ENCODE measurements at regions not wholly inside any gene's neighbourhood (a gene's known extent, or its start where the extent isn't known, plus 50 kb on each side); places are given as distances from the start of the nearest gene placed in this dataset.

DNA sequence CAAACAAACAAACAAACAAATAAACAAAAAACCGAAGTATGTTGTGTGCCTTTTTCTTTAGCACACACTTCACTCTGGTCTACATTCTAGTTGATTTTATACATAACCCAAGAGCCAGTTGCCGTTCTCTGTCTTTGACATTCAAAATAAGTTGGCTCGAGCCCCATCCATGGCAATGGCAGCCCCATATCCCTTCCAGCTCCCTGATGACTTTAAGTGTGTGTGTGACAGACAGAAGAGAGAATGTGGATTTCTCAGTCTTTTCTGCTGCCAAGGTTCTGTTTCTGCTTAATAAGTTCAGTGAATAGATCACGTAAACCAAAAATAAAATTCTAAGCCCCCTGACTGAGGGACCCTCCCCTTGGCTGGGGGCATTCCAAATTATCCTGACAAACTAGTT, 100.6 kb upstream of the TENM4 start (continued):
- TF ChIP-seq, protein P1, sequence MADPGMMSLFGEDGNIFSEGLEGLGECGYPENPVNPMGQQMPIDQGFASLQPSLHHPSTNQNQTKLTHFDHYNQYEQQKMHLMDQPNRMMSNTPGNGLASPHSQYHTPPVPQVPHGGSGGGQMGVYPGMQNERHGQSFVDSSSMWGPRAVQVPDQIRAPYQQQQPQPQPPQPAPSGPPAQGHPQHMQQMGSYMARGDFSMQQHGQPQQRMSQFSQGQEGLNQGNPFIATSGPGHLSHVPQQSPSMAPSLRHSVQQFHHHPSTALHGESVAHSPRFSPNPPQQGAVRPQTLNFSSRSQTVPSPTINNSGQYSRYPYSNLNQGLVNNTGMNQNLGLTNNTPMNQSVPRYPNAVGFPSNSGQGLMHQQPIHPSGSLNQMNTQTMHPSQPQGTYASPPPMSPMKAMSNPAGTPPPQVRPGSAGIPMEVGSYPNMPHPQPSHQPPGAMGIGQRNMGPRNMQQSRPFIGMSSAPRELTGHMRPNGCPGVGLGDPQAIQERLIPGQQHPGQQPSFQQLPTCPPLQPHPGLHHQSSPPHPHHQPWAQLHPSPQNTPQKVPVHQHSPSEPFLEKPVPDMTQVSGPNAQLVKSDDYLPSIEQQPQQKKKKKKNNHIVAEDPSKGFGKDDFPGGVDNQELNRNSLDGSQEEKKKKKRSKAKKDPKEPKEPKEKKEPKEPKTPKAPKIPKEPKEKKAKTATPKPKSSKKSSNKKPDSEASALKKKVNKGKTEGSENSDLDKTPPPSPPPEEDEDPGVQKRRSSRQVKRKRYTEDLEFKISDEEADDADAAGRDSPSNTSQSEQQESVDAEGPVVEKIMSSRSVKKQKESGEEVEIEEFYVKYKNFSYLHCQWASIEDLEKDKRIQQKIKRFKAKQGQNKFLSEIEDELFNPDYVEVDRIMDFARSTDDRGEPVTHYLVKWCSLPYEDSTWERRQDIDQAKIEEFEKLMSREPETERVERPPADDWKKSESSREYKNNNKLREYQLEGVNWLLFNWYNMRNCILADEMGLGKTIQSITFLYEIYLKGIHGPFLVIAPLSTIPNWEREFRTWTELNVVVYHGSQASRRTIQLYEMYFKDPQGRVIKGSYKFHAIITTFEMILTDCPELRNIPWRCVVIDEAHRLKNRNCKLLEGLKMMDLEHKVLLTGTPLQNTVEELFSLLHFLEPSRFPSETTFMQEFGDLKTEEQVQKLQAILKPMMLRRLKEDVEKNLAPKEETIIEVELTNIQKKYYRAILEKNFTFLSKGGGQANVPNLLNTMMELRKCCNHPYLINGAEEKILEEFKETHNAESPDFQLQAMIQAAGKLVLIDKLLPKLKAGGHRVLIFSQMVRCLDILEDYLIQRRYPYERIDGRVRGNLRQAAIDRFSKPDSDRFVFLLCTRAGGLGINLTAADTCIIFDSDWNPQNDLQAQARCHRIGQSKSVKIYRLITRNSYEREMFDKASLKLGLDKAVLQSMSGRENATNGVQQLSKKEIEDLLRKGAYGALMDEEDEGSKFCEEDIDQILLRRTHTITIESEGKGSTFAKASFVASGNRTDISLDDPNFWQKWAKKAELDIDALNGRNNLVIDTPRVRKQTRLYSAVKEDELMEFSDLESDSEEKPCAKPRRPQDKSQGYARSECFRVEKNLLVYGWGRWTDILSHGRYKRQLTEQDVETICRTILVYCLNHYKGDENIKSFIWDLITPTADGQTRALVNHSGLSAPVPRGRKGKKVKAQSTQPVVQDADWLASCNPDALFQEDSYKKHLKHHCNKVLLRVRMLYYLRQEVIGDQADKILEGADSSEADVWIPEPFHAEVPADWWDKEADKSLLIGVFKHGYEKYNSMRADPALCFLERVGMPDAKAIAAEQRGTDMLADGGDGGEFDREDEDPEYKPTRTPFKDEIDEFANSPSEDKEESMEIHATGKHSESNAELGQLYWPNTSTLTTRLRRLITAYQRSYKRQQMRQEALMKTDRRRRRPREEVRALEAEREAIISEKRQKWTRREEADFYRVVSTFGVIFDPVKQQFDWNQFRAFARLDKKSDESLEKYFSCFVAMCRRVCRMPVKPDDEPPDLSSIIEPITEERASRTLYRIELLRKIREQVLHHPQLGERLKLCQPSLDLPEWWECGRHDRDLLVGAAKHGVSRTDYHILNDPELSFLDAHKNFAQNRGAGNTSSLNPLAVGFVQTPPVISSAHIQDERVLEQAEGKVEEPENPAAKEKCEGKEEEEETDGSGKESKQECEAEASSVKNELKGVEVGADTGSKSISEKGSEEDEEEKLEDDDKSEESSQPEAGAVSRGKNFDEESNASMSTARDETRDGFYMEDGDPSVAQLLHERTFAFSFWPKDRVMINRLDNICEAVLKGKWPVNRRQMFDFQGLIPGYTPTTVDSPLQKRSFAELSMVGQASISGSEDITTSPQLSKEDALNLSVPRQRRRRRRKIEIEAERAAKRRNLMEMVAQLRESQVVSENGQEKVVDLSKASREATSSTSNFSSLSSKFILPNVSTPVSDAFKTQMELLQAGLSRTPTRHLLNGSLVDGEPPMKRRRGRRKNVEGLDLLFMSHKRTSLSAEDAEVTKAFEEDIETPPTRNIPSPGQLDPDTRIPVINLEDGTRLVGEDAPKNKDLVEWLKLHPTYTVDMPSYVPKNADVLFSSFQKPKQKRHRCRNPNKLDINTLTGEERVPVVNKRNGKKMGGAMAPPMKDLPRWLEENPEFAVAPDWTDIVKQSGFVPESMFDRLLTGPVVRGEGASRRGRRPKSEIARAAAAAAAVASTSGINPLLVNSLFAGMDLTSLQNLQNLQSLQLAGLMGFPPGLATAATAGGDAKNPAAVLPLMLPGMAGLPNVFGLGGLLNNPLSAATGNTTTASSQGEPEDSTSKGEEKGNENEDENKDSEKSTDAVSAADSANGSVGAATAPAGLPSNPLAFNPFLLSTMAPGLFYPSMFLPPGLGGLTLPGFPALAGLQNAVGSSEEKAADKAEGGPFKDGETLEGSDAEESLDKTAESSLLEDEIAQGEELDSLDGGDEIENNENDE (IDR thresholded peaks at IDR 0.05; ENCODE audit: insufficient replicate concordance, low read length), result no peak
- TF ChIP-seq EGR1 (IDR thresholded peaks at IDR 0.05; ENCODE audit: borderline replicate concordance, low read depth, low read length) (no peak), NRF1 (IDR thresholded peaks at IDR 0.05; ENCODE audit: low read depth, low read length) (no peak), EZH2 (IDR thresholded peaks at IDR 0.05; ENCODE audit: low read depth, low read length, severe bottlenecking) (no peak), RXRA (IDR thresholded peaks at IDR 0.05; ENCODE audit: insufficient read depth, low read depth, low read length) (no peak), SRF (IDR thresholded peaks at IDR 0.05; ENCODE audit: low read depth, low read length) (no peak), SP4 (IDR thresholded peaks at IDR 0.05; ENCODE audit: low read length) (no peak), EP300 (IDR thresholded peaks at IDR 0.05; ENCODE audit: borderline replicate concordance in 1 of 2, low read depth in 2 of 2, low read length in 2 of 2) (no peak), KDM5A (IDR thresholded peaks at IDR 0.05; ENCODE audit: low read length) (no peak), CHD1 (IDR thresholded peaks at IDR 0.05; ENCODE audit: low read depth, low read length) (no peak), GABPA (IDR thresholded peaks at IDR 0.05; ENCODE audit: borderline replicate concordance, insufficient read depth, low read length) (no peak)
- TF ChIP-seq, protein P2, sequence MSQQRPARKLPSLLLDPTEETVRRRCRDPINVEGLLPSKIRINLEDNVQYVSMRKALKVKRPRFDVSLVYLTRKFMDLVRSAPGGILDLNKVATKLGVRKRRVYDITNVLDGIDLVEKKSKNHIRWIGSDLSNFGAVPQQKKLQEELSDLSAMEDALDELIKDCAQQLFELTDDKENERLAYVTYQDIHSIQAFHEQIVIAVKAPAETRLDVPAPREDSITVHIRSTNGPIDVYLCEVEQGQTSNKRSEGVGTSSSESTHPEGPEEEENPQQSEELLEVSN (IDR thresholded peaks at IDR 0.05), result no peak

Data from H1 (cell line).